Esophagus squamous epithelium (tissue), 5 donors: ENCODE measurements at regions not wholly inside any gene's neighbourhood (a gene's known extent, or its start where the extent isn't known, plus 50 kb on each side); places are given as distances from the start of the nearest gene placed in this dataset.

ENCODE experiments used
- DNase-seq: peaks from one replicate; lab custom pipeline; 2025; lab: John Stamatoyannopoulos, UW
- H3K27ac ChIP-seq, 4 donors: fragments of 200-600 bp; sonication (generic); one replicate each; pipeline ENCODE4 v1.5.1; 2016 to 2019; ENCODE audit warnings: mild to moderate bottlenecking in 1 of 4
- H3K27me3 ChIP-seq, 4 donors: fragments of 200-600 bp; sonication (generic); 1 replicate in 3 of 4; 2 replicates in 1 of 4; pipeline versions ENCODE4 v1.5.1 to v1.6.0; 2017 to 2021; ENCODE audit warnings: antibody characterized with exemption in 1 of 4
- H3K36me3 ChIP-seq, 3 donors: fragments of 200-600 bp; sonication (generic); one replicate each; pipeline ENCODE4 v1.5.1; 2016 to 2019
- H3K4me1 ChIP-seq, 3 donors: fragments of 200-600 bp; sonication (generic); one replicate each; pipeline ENCODE4 v1.5.1; 2017 to 2019
- H3K4me3 ChIP-seq, 4 donors: fragments of 200-600 bp; sonication (generic); 1 replicate in 3 of 4; 2 replicates in 1 of 4; pipeline ENCODE4 v1.5.1; 2016 to 2019; ENCODE audit warnings: mild to moderate bottlenecking in 2 of 4, moderate library complexity in 1 of 4
- H3K9me3 ChIP-seq, 3 donors: fragments of 200-600 bp; sonication (generic); one replicate each; pipeline ENCODE4 v1.5.1; 2016 to 2019
- CTCF ChIP-seq, 6 experiments: fragments of 450-650 bp in 4 of 6; fragments of 200-600 bp in 2 of 6; sonication (generic) in 2 of 6; IDR thresholded peaks; one replicate each; pipeline ENCODE4 v1.5.1; 2016 to 2019; ENCODE audit warnings: antibody characterized with exemption in 6 of 6, mild to moderate bottlenecking in 4 of 6, moderate library complexity in 4 of 6
- POLR2A ChIP-seq, 4 donors: fragments of 450-650 bp; IDR thresholded peaks; one replicate each; pipeline ENCODE4 v1.6.1; 2017; ENCODE audit warnings: antibody characterized with exemption in 4 of 4, mild to moderate bottlenecking in 4 of 4, moderate library complexity in 3 of 4
- WGBS, 2 donors: methylation state at CpG; one replicate each; pipeline ENCODE4 v1.1.5; 2018; 5-methylcytosine and 5-hydroxymethylcytosine counted together
- intact Hi-C: fragments of 100-400 bp; cut with DNase I; formaldehyde crosslinking; loops from one replicate; pipeline ENCODE4 v1.15.0; 2022
- donor health status: DM: yes; HTN: yes; CAD: no.

DNA sequence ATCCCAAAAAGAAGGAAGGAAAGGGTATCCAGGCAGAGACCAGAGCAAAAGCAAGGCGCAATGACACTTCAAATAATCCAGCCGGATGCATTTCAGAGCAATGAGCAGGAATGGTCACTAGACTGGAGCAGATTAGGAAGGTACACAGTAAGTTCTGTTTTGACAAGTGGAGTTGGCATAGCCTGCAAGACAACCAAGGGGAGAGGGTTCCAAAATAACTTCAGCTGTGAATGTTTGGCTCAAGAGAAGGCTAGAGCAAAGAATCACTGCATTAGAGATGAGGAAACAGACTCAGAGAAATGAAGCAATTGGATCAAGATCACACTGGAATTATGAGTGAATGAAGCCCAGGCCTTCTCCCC lies 90.0 kb upstream of the EGFL6 start:
- Histone ChIP-seq H3K9me3 (no peaks in the 10 kb centered on the region), H3K4me1 (no peaks in the 10 kb centered on the region), H3K4me3 (no peak overlapping the region), H3K36me3 (no peaks in the 10 kb centered on the region), H3K27me3 (no peaks in the 10 kb centered on the region), H3K27ac (no peak overlapping the region)
- no peak for TF ChIP-seq CTCF (IDR thresholded peaks at IDR 0.05)
- intact Hi-C loops = no loop called here
- WGBS, 2 donors = 86 to 90% methylated on average over 2 of the region's 2 CpGs
- no peak for DNase-seq

DNA sequence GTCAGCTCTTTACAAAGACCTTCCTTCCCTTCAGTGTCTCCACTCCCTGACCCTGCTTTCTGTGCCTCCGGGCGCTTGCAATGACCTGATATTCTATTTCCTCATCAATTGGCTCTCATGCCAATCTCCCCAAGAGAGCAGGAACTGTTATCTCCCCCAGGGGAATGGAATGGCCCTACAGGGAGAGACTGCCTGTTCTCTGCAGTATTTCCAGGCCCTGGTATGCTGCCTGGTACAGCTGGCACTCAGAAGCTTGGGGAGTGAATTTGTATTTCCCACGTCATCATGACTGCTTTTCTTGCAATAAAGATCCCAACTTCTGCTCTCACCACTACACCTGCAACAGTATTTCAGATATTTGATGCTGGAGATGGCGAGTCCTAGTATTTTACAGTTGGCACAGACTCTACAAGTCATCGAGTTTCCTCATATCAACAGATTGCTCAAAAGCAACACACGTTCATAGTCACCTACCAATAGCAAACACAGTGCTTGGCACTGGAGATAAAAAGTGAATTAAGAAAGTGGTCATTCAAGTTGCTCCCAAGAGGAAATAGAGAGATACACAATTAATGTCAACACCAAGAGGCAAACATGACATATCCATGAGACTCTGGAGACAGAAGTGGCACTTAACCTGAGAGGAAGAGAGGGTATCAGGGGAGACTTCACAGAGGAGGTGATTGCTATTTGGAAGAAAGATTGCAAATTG lies 90.5 kb upstream of the EGFL6 start:
- DNase-seq = no peak
- H3K4me1 ChIP-seq = no peaks in the 10 kb centered on the region
- H3K27me3 ChIP-seq = no peaks in the 10 kb centered on the region
- H3K36me3 ChIP-seq = no peaks in the 10 kb centered on the region
- no peak for TF ChIP-seq CTCF (IDR thresholded peaks at IDR 0.05)
- TF ChIP-seq POLR2A (IDR thresholded peaks at IDR 0.05) = no peak
- no peak overlapping the region for H3K27ac ChIP-seq
- 75 to 77% methylated on average over 5 to 6 of the region's 6 CpGs for WGBS, 2 donors
- no peaks in the 10 kb centered on the region for H3K9me3 ChIP-seq
- H3K4me3 ChIP-seq = no peak overlapping the region
- intact Hi-C loops = no loop called here

DNA sequence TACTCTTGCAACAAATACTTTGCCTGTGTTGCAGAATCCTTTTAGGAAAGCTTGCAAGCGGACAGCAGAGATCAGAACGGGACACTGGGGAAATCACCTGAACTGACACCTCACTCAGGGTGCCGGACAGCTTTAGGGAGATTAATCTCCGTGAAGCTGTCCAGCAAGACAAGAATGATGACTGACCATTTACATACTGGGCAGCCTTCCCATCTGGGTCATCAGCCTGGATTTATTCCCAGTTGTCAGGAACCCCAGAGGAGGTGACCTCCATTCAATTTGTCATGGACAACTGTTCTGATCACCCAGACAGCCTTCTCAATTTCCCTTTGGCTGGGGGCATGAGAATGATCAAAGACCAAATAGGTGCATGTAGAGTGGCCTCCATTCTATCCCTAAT lies 93.0 kb upstream of the EGFL6 start:
- no peaks in the 10 kb centered on the region for H3K4me1 ChIP-seq
- no peak for TF ChIP-seq CTCF (IDR thresholded peaks at IDR 0.05)
- no peak for TF ChIP-seq POLR2A (IDR thresholded peaks at IDR 0.05)
- H3K27me3 ChIP-seq = no peaks in the 10 kb centered on the region
- no peaks in the 10 kb centered on the region for H3K36me3 ChIP-seq
- H3K9me3 ChIP-seq = no peaks in the 10 kb centered on the region
- 53 to 80% methylated on average over 2 to 4 of the region's 4 CpGs for WGBS, 2 donors
- H3K27ac ChIP-seq = no peak overlapping the region
- H3K4me3 ChIP-seq = no peak overlapping the region
- DNase-seq = no peak
- intact Hi-C loops = no loop called here

GRCh38 chrX:13474164-13474516 lies 95.3 kb upstream of the EGFL6 start:
- no peak for TF ChIP-seq POLR2A (IDR thresholded peaks at IDR 0.05)
- TF ChIP-seq CTCF (IDR thresholded peaks at IDR 0.05) = no peak
- no peak for DNase-seq
- H3K9me3 ChIP-seq = no peaks in the 10 kb centered on the region
- H3K4me1 ChIP-seq = peaks cover 0 to 4% (median 0%) of the 10 kb centered on the region in 3 donors
- H3K36me3 ChIP-seq = no peaks in the 10 kb centered on the region
- peak overlapping the region in 3 of 4 donors; percentile 46 to 72 (median 66) for H3K27ac ChIP-seq
- no peaks in the 10 kb centered on the region for H3K27me3 ChIP-seq
- peak overlapping the region in 1 of 4 donors; percentile 24 for H3K4me3 ChIP-seq
- intact Hi-C loops = no loop called here
- 59 to 83% methylated on average over 4 of the region's 4 CpGs for WGBS, 2 donors

DNA sequence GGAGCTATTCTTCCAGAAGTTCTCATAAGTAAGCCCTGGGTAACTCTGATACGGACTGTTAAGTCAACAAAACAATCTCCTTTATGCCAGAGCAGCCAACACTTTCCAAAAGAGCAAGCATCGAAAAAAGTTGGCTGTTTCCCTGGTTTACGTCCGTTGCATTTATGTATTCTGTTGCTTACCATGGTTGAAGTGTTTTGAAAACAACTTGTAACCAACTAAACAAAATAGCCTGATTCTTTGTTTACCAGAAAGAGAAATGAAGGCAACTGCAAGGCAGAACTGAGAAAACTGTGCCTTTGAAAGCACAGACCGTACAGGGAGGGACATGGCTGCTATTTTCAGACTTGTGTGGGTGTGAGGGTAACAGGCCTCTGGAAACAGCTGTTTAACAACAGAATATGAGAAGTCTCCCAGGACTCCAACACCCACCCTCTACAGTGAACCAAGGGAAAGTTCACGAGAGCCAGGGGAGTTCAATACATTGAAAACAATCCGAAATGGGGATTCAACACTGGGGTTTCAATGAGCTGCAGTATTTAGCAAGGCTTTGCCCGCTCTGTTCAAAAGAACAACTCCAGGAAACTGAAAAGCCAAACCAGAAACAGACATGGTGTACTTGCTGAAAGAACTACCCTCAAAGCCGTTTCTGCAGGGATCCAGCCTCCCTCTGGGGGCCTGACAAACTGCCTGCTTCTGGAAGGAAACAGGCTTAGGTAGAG lies 95.8 kb upstream of the EGFL6 start:
- no peaks in the 10 kb centered on the region for H3K27me3 ChIP-seq
- peaks cover 0 to 4% (median 0%) of the 10 kb centered on the region in 3 donors for H3K4me1 ChIP-seq
- H3K4me3 ChIP-seq = peak overlapping the region in 1 of 4 donors; percentile 24
- no peak for DNase-seq
- WGBS, 2 donors = 41 to 57% methylated on average over 9 of the region's 9 CpGs
- H3K9me3 ChIP-seq = no peaks in the 10 kb centered on the region
- TF ChIP-seq POLR2A (IDR thresholded peaks at IDR 0.05) (no peak), CTCF (IDR thresholded peaks at IDR 0.05) (no peak)
- no peaks in the 10 kb centered on the region for H3K36me3 ChIP-seq
- peak overlapping the region in 3 of 4 donors; percentile 46 to 72 (median 66) for H3K27ac ChIP-seq
- intact Hi-C loops = no loop called here
